Stimulated activated CD4-positive, alpha-beta T cell treated with anti-CD3 and anti-CD28 coated beads, Interleukin-1b, Interleukin-23, amount 100 ng/mL, for 4 hours (primary cell): ENCODE measurements at regions not wholly inside any gene's neighbourhood (a gene's known extent, or its start where the extent isn't known, plus 50 kb on each side); places are given as distances from the start of the nearest gene placed in this dataset.
"Not testable (repeated sequence)": the region's sequence is repeated elsewhere in the genome, so short reads cannot be mapped to it uniquely, and the experiment has no call there.

Experiments used
- DNase-seq, 2 donors: peaks; one replicate each; pipeline ENCODE4 v3.0.0-alpha.2; 2020; ENCODE audit warnings: low read depth in 2 of 2

GRCh38 chr15:38614621-38615020 is 50.0 kb upstream of the RASGRP1 start:
- no peak for DNase-seq

- no peak for DNase-seq
These were observed 53.2 kb upstream of the RASGRP1 start for GRCh38 chr15:38617831-38618230.

- DNase-seq: no peak
These were observed 53.8 kb upstream of the RASGRP1 start for GRCh38 chr15:38618242-38618955.

- no peak for DNase-seq
These were observed 55.5 kb upstream of the RASGRP1 start for GRCh38 chr15:38620098-38620497.

- DNase-seq: no peak
These were observed 56.4 kb upstream of the RASGRP1 start for GRCh38 chr15:38620851-38621594.

- DNase-seq: no peak
These were observed 57.7 kb upstream of the RASGRP1 start for GRCh38 chr15:38622304-38622703.

GRCh38 chr15:38622908-38623307 is 58.3 kb upstream of the RASGRP1 start:
- no peak for DNase-seq

- no peak for DNase-seq
These were observed 59.1 kb upstream of the RASGRP1 start for GRCh38 chr15:38623744-38624143.

- DNase-seq: no peak
These were observed 59.9 kb upstream of the RASGRP1 start for GRCh38 chr15:38624244-38625205.

GRCh38 chr15:38625886-38626285 is 61.3 kb upstream of the RASGRP1 start:
- no peak for DNase-seq

- no peak for DNase-seq
These were observed 61.9 kb upstream of the RASGRP1 start for GRCh38 chr15:38626443-38627050.

GRCh38 chr15:38627689-38628277 is 63.2 kb upstream of the RASGRP1 start:
- no peak for DNase-seq

GRCh38 chr15:38631119-38632075 is 66.8 kb upstream of the RASGRP1 start:
- no peak for DNase-seq

GRCh38 chr15:38635170-38635569 is 70.6 kb upstream of the RASGRP1 start:
- no peak for DNase-seq

GRCh38 chr15:38636597-38636996 is 72.0 kb upstream of the RASGRP1 start:
- DNase-seq: no peak

- no peak for DNase-seq
These were observed 73.5 kb upstream of the RASGRP1 start for GRCh38 chr15:38638126-38638525.

- no peak for DNase-seq
These were observed 74.2 kb upstream of the RASGRP1 start for GRCh38 chr15:38638811-38639210.

GRCh38 chr15:38642689-38643270 is 78.2 kb upstream of the RASGRP1 start:
- no peak for DNase-seq

GRCh38 chr15:38644353-38644752 is 79.7 kb upstream of the RASGRP1 start:
- not testable (repeated sequence) for DNase-seq

GRCh38 chr15:38646716-38647115 is 82.1 kb upstream of the RASGRP1 start:
- DNase-seq: no peak
